Effector memory CD8-positive, alpha-beta T cell (primary cell): ENCODE measurements at regions not wholly inside any gene's neighbourhood (a gene's known extent, or its start where the extent isn't known, plus 50 kb on each side); places are given as distances from the start of the nearest gene placed in this dataset.
"Not testable (repeated sequence)": the region's sequence is repeated elsewhere in the genome, so short reads cannot be mapped to it uniquely, and the experiment has no call there.

Source experiments
- ATAC-seq: fragments of 150-1000 bp; cut with Tn5 transposase; replicated peaks from 2 replicates; pipeline ENCODE4 v1.10.0; 2021; ENCODE audit warnings: mild to moderate bottlenecking, moderate library complexity
- DNase-seq, 3 experiments: peaks; one replicate each; pipeline ENCODE4 v3.0.0; 2021
- H3K27ac Mint-ChIP-seq, 2 donors: one replicate each; pipeline ENCODE4 v1.8.0; 2022; ENCODE audit warnings: mild to moderate bottlenecking in 2 of 2, mixed read lengths in 2 of 2, moderate library complexity in 2 of 2
- H3K27me3 Mint-ChIP-seq, 2 donors: one replicate each; pipeline ENCODE4 v1.8.0; 2022; ENCODE audit warnings: mixed read lengths in 2 of 2
- H3K36me3 Mint-ChIP-seq: one replicate; pipeline ENCODE4 v1.8.0; 2022; ENCODE audit warnings: mild to moderate bottlenecking, moderate library complexity, mixed read lengths; ENCODE audit not compliant: insufficient read depth
- H3K4me1 Mint-ChIP-seq, 2 donors: one replicate each; pipeline ENCODE4 v1.8.0; 2022; ENCODE audit warnings: low read depth in 2 of 2, mixed read lengths in 2 of 2
- H3K4me3 Mint-ChIP-seq, 2 donors: one replicate each; pipeline ENCODE4 v1.8.0; 2022; ENCODE audit warnings: mild to moderate bottlenecking in 2 of 2, mixed read lengths in 2 of 2, moderate library complexity in 2 of 2
- H3K9me3 Mint-ChIP-seq, 2 donors: one replicate each; pipeline ENCODE4 v1.8.0; 2022; ENCODE audit warnings: mixed read lengths in 2 of 2

GRCh38 chr5:39541920-39542319 lies 117.1 kb upstream of the DAB2 start:
- ATAC-seq = no peak
- no peak overlapping the region for H3K4me3 Mint-ChIP-seq

GRCh38 chr5:39539470-39539869 lies 114.7 kb upstream of the DAB2 start:
- Mint-ChIP-seq H3K9me3 (no peaks in the 10 kb centered on the region), H3K27me3 (peaks cover 19 to 27% of the 10 kb centered on the region in 2 donors), H3K4me1 (no peaks in the 10 kb centered on the region), H3K27ac (no peak overlapping the region), H3K4me3 (no peak overlapping the region), H3K36me3 (no peaks in the 10 kb centered on the region)
- DNase-seq (no peak), ATAC-seq (no peak)

More at GRCh38 chr5:39541920-39542319, 117.1 kb upstream of the DAB2 start:
- H3K9me3 Mint-ChIP-seq = no peaks in the 10 kb centered on the region
- H3K27ac Mint-ChIP-seq = no peak overlapping the region
- DNase-seq = no peak
- no peaks in the 10 kb centered on the region for H3K4me1 Mint-ChIP-seq
- no peaks in the 10 kb centered on the region for H3K36me3 Mint-ChIP-seq
- peaks cover 13 to 25% of the 10 kb centered on the region in 2 donors for H3K27me3 Mint-ChIP-seq

- Mint-ChIP-seq H3K36me3 (no peaks in the 10 kb centered on the region), H3K27ac (no peak overlapping the region), H3K9me3 (no peaks in the 10 kb centered on the region), H3K4me3 (no peak overlapping the region), H3K27me3 (peaks cover 36 to 37% of the 10 kb centered on the region in 2 donors), H3K4me1 (no peaks in the 10 kb centered on the region)
- no peak for ATAC-seq
- no peak for DNase-seq
Measured at GRCh38 chr5:39534690-39535089, 109.9 kb upstream of the DAB2 start.

GRCh38 chr5:39533749-39534148 lies 109.0 kb upstream of the DAB2 start:
- H3K4me3 Mint-ChIP-seq = no peak overlapping the region
- ATAC-seq (no peak), DNase-seq (no peak)
- no peaks in the 10 kb centered on the region for H3K4me1 Mint-ChIP-seq
- H3K27me3 Mint-ChIP-seq = peaks cover 30 to 36% of the 10 kb centered on the region in 2 donors
- no peak overlapping the region for H3K27ac Mint-ChIP-seq
- no peaks in the 10 kb centered on the region for H3K36me3 Mint-ChIP-seq
- H3K9me3 Mint-ChIP-seq = no peaks in the 10 kb centered on the region

GRCh38 chr5:39532511-39532910 lies 107.7 kb upstream of the DAB2 start:
- Mint-ChIP-seq H3K9me3 (no peaks in the 10 kb centered on the region), H3K36me3 (no peaks in the 10 kb centered on the region), H3K27me3 (peaks cover 17 to 29% of the 10 kb centered on the region in 2 donors), H3K4me3 (no peak overlapping the region), H3K27ac (no peak overlapping the region), H3K4me1 (no peaks in the 10 kb centered on the region)
- DNase-seq (no peak), ATAC-seq (no peak)

DNA sequence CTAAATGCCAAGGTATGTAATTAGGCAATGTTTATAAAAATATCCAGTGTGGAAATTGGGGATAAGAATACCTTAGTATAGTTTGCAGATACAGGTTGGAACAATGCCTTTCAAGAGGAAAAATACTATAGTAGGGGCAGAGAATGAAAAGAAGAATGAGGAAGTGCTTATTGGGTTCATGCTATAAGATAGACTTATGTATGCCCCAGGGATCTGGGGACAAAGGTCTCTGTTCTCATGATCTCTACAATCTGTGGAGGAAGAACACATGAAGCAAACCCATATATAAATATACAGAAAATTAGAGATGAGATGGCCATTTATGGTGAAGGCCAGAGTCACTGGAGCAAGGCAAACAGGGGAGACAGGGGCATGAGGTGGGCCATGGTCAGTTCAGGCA lies 106.5 kb upstream of the DAB2 start:
- peaks cover 0 to 3% of the 10 kb centered on the region in 2 donors for H3K4me1 Mint-ChIP-seq
- no peak overlapping the region for H3K27ac Mint-ChIP-seq
- no peak for ATAC-seq

GRCh38 chr5:39526914-39527477 lies 102.2 kb upstream of the DAB2 start:
- Mint-ChIP-seq H3K36me3 (no peaks in the 10 kb centered on the region), H3K4me1 (peaks cover 0 to 3% of the 10 kb centered on the region in 2 donors), H3K4me3 (no peak overlapping the region), H3K27me3 (peaks cover 15 to 24% of the 10 kb centered on the region in 2 donors), H3K27ac (no peak overlapping the region), H3K9me3 (no peaks in the 10 kb centered on the region)
- DNase-seq = no peak
- no peak for ATAC-seq

More for the DNA sequence above, 106.5 kb upstream of the DAB2 start:
- H3K36me3 Mint-ChIP-seq = no peaks in the 10 kb centered on the region
- H3K9me3 Mint-ChIP-seq = no peaks in the 10 kb centered on the region
- no peak overlapping the region for H3K4me3 Mint-ChIP-seq
- no peak for DNase-seq
- peaks cover 10 to 27% of the 10 kb centered on the region in 2 donors for H3K27me3 Mint-ChIP-seq

DNA sequence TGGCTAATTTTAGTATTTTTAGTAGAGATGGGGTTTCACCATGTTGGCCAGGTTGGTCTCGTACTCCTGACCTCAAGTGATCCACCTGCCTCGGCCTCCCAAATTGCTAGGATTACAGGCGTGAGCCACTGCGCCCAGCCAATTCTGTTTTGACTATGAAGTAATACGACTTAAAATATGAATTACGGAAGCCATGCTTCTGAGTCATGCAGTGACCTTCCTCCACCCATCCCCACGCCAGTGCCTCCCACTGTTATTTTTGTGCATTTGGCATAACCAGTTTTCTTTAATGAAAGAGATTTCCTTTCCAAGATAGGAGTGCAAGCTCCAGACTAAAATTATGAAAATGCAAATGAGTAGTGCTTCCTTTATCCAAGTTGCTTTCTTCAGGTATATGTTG lies 101.0 kb upstream of the DAB2 start:
- H3K4me3 Mint-ChIP-seq, DNase-seq, H3K4me1 Mint-ChIP-seq, H3K36me3 Mint-ChIP-seq, H3K27ac Mint-ChIP-seq, H3K9me3 Mint-ChIP-seq, ATAC-seq: not testable (repeated sequence)
- peaks cover 23 to 24% of the 10 kb centered on the region in 2 donors for H3K27me3 Mint-ChIP-seq

- no peak for DNase-seq
- peaks cover 19 to 21% of the 10 kb centered on the region in 2 donors for H3K27me3 Mint-ChIP-seq
- no peak for ATAC-seq
Measured at GRCh38 chr5:39525271-39525670, 100.5 kb upstream of the DAB2 start.

GRCh38 chr5:39523821-39524220 lies 99.0 kb upstream of the DAB2 start:
- Mint-ChIP-seq H3K27ac (no peak overlapping the region), H3K4me1 (peaks cover 0 to 3% of the 10 kb centered on the region in 2 donors), H3K27me3 (peaks cover 13 to 20% of the 10 kb centered on the region in 2 donors), H3K4me3 (no peak overlapping the region), H3K9me3 (no peaks in the 10 kb centered on the region), H3K36me3 (no peaks in the 10 kb centered on the region)
- DNase-seq = no peak
- ATAC-seq = no peak

More at GRCh38 chr5:39525271-39525670, 100.5 kb upstream of the DAB2 start:
- H3K27ac Mint-ChIP-seq = no peak overlapping the region
- H3K4me1 Mint-ChIP-seq = peaks cover 0 to 3% of the 10 kb centered on the region in 2 donors
- H3K36me3 Mint-ChIP-seq = no peaks in the 10 kb centered on the region
- H3K4me3 Mint-ChIP-seq = no peak overlapping the region
- H3K9me3 Mint-ChIP-seq = no peaks in the 10 kb centered on the region

DNA sequence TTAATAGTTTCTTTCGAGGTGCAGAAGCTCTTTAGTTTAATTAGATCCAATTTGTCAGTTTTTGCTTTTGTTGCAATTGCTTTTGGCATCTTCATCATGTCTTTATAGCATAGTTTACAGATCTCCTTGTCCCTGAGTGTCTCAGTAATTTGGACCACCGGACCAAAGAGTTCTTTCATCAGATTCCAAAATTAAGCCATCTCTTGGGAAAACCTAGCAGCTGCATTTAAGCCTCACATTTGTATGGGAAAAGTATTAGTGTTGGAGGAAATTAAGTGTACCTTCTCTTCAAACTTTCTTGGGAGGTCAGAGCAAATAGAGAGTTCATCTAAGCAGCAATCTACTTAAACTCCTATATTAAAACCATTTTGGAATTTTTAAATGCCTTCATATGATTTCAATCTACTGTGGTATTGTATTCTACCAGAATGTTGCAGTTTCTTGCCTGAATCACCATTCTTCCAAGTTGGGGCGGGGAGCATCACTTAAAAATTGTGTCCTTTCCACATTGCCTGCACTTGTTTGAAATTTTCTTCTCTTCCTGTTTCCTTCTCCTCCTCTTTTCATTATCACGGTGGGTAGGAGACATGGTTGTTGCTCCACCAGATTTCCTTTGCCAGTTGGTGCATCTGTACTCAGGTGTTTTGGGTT lies 97.3 kb upstream of the DAB2 start:
- Mint-ChIP-seq H3K27ac (no peak overlapping the region), H3K9me3 (no peaks in the 10 kb centered on the region), H3K4me3 (no peak overlapping the region), H3K27me3 (peaks cover 7 to 20% of the 10 kb centered on the region in 2 donors), H3K36me3 (no peaks in the 10 kb centered on the region), H3K4me1 (peaks cover 0 to 3% of the 10 kb centered on the region in 2 donors)
- ATAC-seq (no peak), DNase-seq (no peak)

DNA sequence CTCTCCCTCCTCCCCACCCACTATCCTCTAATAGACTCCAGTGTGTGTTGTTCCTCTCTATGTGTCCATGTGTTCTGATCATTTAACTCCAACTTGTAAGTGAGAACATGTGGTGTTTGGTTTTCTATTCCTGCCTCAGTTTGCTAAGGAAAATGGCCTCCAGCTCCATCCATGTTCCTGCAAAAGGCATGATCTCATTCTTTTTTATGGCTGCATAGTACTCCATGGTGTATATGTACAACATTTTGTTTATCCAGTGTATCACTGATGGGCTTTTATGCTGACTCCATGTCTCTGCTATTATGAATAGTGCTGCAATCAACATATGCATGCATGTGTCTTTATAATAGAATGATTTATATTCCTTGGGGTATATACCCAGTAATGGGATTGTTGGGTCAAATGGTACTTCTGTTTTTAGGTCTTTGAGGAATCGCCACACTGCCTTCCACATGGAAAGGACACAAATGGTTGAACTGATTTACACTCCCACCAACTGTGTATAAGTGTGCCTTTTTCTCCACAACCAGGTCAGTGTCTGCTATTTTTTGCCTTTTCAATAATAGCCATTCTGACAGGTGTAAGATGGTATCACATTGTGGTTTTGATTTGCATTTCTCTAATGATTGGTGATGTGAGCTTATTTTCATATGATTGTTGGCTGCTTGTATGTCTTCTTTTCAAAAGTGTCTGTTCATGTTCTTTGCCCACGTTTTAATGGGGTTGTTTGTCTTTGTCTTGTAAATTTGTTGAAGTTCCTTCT lies 96.5 kb upstream of the DAB2 start:
- ATAC-seq = no peak
- Mint-ChIP-seq H3K4me3 (no peak overlapping the region), H3K27me3 (peaks cover 7 to 20% of the 10 kb centered on the region in 2 donors), H3K9me3 (no peaks in the 10 kb centered on the region), H3K4me1 (no peaks in the 10 kb centered on the region), H3K27ac (no peak overlapping the region), H3K36me3 (no peaks in the 10 kb centered on the region)
- no peak for DNase-seq

- no peak for DNase-seq
- H3K4me3 Mint-ChIP-seq = no peak overlapping the region
Measured at GRCh38 chr5:39520232-39520572, 95.4 kb upstream of the DAB2 start.

More at GRCh38 chr5:39520232-39520572, 95.4 kb upstream of the DAB2 start:
- no peak for ATAC-seq
- H3K36me3 Mint-ChIP-seq = no peaks in the 10 kb centered on the region
- H3K9me3 Mint-ChIP-seq = no peaks in the 10 kb centered on the region
- peaks cover 7 to 20% of the 10 kb centered on the region in 2 donors for H3K27me3 Mint-ChIP-seq
- no peak overlapping the region for H3K27ac Mint-ChIP-seq
- no peaks in the 10 kb centered on the region for H3K4me1 Mint-ChIP-seq
